Liver (tissue), 8 donors: ENCODE measurements at regions not wholly inside any gene's neighbourhood (a gene's known extent, or its start where the extent isn't known, plus 50 kb on each side); places are given as distances from the start of the nearest gene placed in this dataset.

Experiments used
- DNase-seq: peaks from one replicate; pipeline ENCODE4 v3.0.0-alpha.2; 2017; ENCODE audit warnings: low spot score
- H3K27ac ChIP-seq, 2 donors: one replicate each; pipeline ENCODE4 v1.7.0; 2013; ENCODE audit warnings: inconsistent platforms in 2 of 2, low read length in 2 of 2, control low read depth in 1 of 2, low read depth in 1 of 2, mild to moderate bottlenecking in 1 of 2
- H3K27me3 ChIP-seq, 4 donors: one replicate each; pipeline versions ENCODE4 v1.6.1 to v1.7.0; 2013; ENCODE audit warnings: low read length in 3 of 4, inconsistent platforms in 1 of 4, mild to moderate bottlenecking in 1 of 4, moderate library complexity in 1 of 4; ENCODE audit not compliant: control insufficient read depth in 4 of 4, insufficient read depth in 4 of 4
- H3K36me3 ChIP-seq, 4 donors: one replicate each; pipeline versions ENCODE4 v1.6.1 to v1.7.0; 2013; ENCODE audit warnings: low read length in 3 of 4, mild to moderate bottlenecking in 3 of 4, low read depth in 1 of 4, moderate library complexity in 1 of 4; ENCODE audit not compliant: control insufficient read depth in 4 of 4, insufficient read depth in 3 of 4
- H3K4me1 ChIP-seq, 4 donors: one replicate each; pipeline versions ENCODE4 v1.6.1 to v1.7.0; 2013; ENCODE audit warnings: low read length in 3 of 4, mild to moderate bottlenecking in 3 of 4, moderate library complexity in 1 of 4; ENCODE audit not compliant: control insufficient read depth in 4 of 4, insufficient read depth in 4 of 4
- H3K4me3 ChIP-seq, 3 donors: one replicate each; pipeline versions ENCODE4 v1.6.1 to v1.7.0; 2013; ENCODE audit warnings: low read length in 3 of 3, control low read depth in 1 of 3, low read depth in 1 of 3, mild to moderate bottlenecking in 1 of 3
- H3K9ac ChIP-seq, 2 donors: one replicate each; pipeline ENCODE4 v1.7.0; 2013; ENCODE audit warnings: low read length in 2 of 2, mild to moderate bottlenecking in 2 of 2, moderate library complexity in 2 of 2, control low read depth in 1 of 2, low read depth in 1 of 2
- H3K9me3 ChIP-seq, 4 donors: one replicate each; pipeline versions ENCODE4 v1.6.1 to v1.7.0; 2013; ENCODE audit warnings: low read length in 3 of 4; ENCODE audit not compliant: control insufficient read depth in 4 of 4
- EGR1 ChIP-seq, 2 donors: IDR thresholded peaks; 2 replicates each; pipeline ENCODE4 v1.6.1; 2016 to 2018; ENCODE audit warnings: antibody characterized with exemption in 2 of 2, low read depth in 2 of 2
- FOXA1 ChIP-seq: IDR thresholded peaks from 2 replicates; pipeline ENCODE4 v1.6.1; 2016; ENCODE audit warnings: antibody characterized with exemption
- FOXA2 ChIP-seq: IDR thresholded peaks from 2 replicates; pipeline ENCODE4 v1.6.1; 2016; ENCODE audit warnings: antibody characterized with exemption
- GABPA ChIP-seq, 2 donors: IDR thresholded peaks in 1 of 2; conservative IDR thresholded peaks in 1 of 2; 2 replicates each; pipeline ENCODE4 v1.6.1; 2016; ENCODE audit warnings: antibody characterized with exemption in 2 of 2, mild to moderate bottlenecking in 1 of 2, moderate library complexity in 1 of 2
- HNF4A ChIP-seq, 2 donors: conservative IDR thresholded peaks; 2 replicates each; pipeline ENCODE4 v1.6.1; 2016; ENCODE audit warnings: antibody characterized with exemption in 2 of 2, mild to moderate bottlenecking in 2 of 2
- JUND ChIP-seq, 2 donors: IDR thresholded peaks; 2 replicates each; pipeline ENCODE4 v1.6.1; 2016; ENCODE audit warnings: antibody characterized with exemption in 2 of 2
- MAX ChIP-seq: IDR thresholded peaks from 2 replicates; pipeline ENCODE4 v1.6.1; 2016; ENCODE audit warnings: antibody characterized with exemption
- NR2F2 ChIP-seq: IDR thresholded peaks from 2 replicates; pipeline ENCODE4 v1.6.1; 2016; ENCODE audit warnings: antibody characterized with exemption
- RAD21 ChIP-seq, 2 donors: IDR thresholded peaks; 2 replicates each; pipeline ENCODE4 v1.6.1; 2016; ENCODE audit warnings: antibody characterized with exemption in 2 of 2, mild to moderate bottlenecking in 2 of 2
- RXRA ChIP-seq, 2 donors: IDR thresholded peaks; 2 replicates each; pipeline ENCODE4 v1.6.1; 2017 to 2018; ENCODE audit warnings: antibody characterized with exemption in 2 of 2, mild to moderate bottlenecking in 1 of 2
- SP1 ChIP-seq: IDR thresholded peaks from 2 replicates; pipeline ENCODE4 v1.6.1; 2018; ENCODE audit warnings: antibody characterized with exemption, mild to moderate bottlenecking
- TAF1 ChIP-seq: conservative IDR thresholded peaks from 2 replicates; pipeline ENCODE4 v1.6.1; 2016; ENCODE audit warnings: antibody characterized with exemption, mild to moderate bottlenecking
- YY1 ChIP-seq: IDR thresholded peaks from 2 replicates; pipeline ENCODE4 v1.6.1; 2016; ENCODE audit warnings: antibody characterized with exemption, mild to moderate bottlenecking
- WGBS: extraction: QIAGEN DNeasy Blood & Tissue Kit; methylation state at CpG from one replicate; pipeline ENCODE4 v1.1.7; 2013; 5-methylcytosine and 5-hydroxymethylcytosine counted together
- TF ChIP-seq, protein P1 (sequence below): IDR thresholded peaks from 2 replicates; pipeline ENCODE4 v1.6.1; 2016; ENCODE audit warnings: antibody characterized with exemption
- TF ChIP-seq, protein P2 (sequence below): fragments of 150-350 bp; IDR thresholded peaks from 2 replicates; pipeline ENCODE4 v1.5.1; 2017; ENCODE audit warnings: improper control_type of control experiment, low read depth, low read length; ENCODE audit not compliant: missing input control
- TF ChIP-seq, protein P3 (sequence below): IDR thresholded peaks from 2 replicates; pipeline ENCODE4 v1.6.1; 2016; ENCODE audit warnings: antibody characterized with exemption
- donor health status: healthy.
- donor health status: healthy.
- donor health status: healthy.
- donor health status: healthy.
- donor health status: healthy.

- Histone ChIP-seq H3K36me3 (no peaks in the 10 kb centered on the region), H3K4me3 (no peak overlapping the region), H3K9ac (no peak overlapping the region), H3K27ac (no peak overlapping the region), H3K9me3 (no peaks in the 10 kb centered on the region), H3K27me3 (no peaks in the 10 kb centered on the region), H3K4me1 (peaks cover 1 to 15% (median 7%) of the 10 kb centered on the region in 4 donors)
- TF ChIP-seq YY1 (no peak), HNF4A (conservative IDR thresholded peaks at IDR 0.05) (no peak), RXRA (IDR thresholded peaks at IDR 0.05) (peak in 1 of 2 donors; percentile 8), SP1 (no peak)
- DNase-seq: no peak
- WGBS: 69% methylated on average over 1 of the region's 1 CpG
Measured at GRCh38 chr2:234852035-234852434, 99.8 kb upstream of the SH3BP4 start.

GRCh38 chr2:234851451-234851850, 100.4 kb upstream of the SH3BP4 start:
- H3K9ac ChIP-seq: no peak overlapping the region

GRCh38 chr2:234850818-234851217, 101.0 kb upstream of the SH3BP4 start:
- Histone ChIP-seq H3K9me3 (no peaks in the 10 kb centered on the region), H3K9ac (no peak overlapping the region), H3K36me3 (no peaks in the 10 kb centered on the region), H3K27ac (no peak overlapping the region), H3K4me3 (no peak overlapping the region), H3K4me1 (peaks cover 4 to 17% (median 12%) of the 10 kb centered on the region in 4 donors), H3K27me3 (no peaks in the 10 kb centered on the region)
- no peak for DNase-seq
- 92% methylated on average over 5 of the region's 5 CpGs for WGBS
- TF ChIP-seq, protein P1, sequence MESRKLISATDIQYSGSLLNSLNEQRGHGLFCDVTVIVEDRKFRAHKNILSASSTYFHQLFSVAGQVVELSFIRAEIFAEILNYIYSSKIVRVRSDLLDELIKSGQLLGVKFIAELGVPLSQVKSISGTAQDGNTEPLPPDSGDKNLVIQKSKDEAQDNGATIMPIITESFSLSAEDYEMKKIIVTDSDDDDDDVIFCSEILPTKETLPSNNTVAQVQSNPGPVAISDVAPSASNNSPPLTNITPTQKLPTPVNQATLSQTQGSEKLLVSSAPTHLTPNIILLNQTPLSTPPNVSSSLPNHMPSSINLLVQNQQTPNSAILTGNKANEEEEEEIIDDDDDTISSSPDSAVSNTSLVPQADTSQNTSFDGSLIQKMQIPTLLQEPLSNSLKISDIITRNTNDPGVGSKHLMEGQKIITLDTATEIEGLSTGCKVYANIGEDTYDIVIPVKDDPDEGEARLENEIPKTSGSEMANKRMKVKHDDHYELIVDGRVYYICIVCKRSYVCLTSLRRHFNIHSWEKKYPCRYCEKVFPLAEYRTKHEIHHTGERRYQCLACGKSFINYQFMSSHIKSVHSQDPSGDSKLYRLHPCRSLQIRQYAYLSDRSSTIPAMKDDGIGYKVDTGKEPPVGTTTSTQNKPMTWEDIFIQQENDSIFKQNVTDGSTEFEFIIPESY: no peak
- no peak for TF ChIP-seq EGR1 (IDR thresholded peaks at IDR 0.05; ENCODE audit: low read depth in 2 of 2)
- TF ChIP-seq FOXA2: no peak
- no peak for TF ChIP-seq JUND (IDR thresholded peaks at IDR 0.05)
- no peak for TF ChIP-seq RAD21 (IDR thresholded peaks at IDR 0.05)
- TF ChIP-seq GABPA (IDR thresholded peaks at IDR 0.05 in 1 of 2, conservative IDR thresholded peaks at IDR 0.05 in 1 of 2): no peak
- TF ChIP-seq, protein P2, sequence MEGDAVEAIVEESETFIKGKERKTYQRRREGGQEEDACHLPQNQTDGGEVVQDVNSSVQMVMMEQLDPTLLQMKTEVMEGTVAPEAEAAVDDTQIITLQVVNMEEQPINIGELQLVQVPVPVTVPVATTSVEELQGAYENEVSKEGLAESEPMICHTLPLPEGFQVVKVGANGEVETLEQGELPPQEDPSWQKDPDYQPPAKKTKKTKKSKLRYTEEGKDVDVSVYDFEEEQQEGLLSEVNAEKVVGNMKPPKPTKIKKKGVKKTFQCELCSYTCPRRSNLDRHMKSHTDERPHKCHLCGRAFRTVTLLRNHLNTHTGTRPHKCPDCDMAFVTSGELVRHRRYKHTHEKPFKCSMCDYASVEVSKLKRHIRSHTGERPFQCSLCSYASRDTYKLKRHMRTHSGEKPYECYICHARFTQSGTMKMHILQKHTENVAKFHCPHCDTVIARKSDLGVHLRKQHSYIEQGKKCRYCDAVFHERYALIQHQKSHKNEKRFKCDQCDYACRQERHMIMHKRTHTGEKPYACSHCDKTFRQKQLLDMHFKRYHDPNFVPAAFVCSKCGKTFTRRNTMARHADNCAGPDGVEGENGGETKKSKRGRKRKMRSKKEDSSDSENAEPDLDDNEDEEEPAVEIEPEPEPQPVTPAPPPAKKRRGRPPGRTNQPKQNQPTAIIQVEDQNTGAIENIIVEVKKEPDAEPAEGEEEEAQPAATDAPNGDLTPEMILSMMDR: no peak
- no peak for TF ChIP-seq RXRA (IDR thresholded peaks at IDR 0.05)
- no peak for TF ChIP-seq SP1
- TF ChIP-seq MAX: no peak

More at GRCh38 chr2:234851451-234851850, 100.4 kb upstream of the SH3BP4 start:
- H3K27ac ChIP-seq: no peak overlapping the region
- no peaks in the 10 kb centered on the region for H3K9me3 ChIP-seq
- no peaks in the 10 kb centered on the region for H3K36me3 ChIP-seq
- no peaks in the 10 kb centered on the region for H3K27me3 ChIP-seq
- no peak for DNase-seq
- WGBS: 88% methylated on average over 5 of the region's 5 CpGs
- TF ChIP-seq, protein P3, sequence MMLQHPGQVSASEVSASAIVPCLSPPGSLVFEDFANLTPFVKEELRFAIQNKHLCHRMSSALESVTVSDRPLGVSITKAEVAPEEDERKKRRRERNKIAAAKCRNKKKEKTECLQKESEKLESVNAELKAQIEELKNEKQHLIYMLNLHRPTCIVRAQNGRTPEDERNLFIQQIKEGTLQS: no peak
- TF ChIP-seq TAF1 (no peak), RAD21 (IDR thresholded peaks at IDR 0.05) (no peak), JUND (IDR thresholded peaks at IDR 0.05) (no peak), EGR1 (IDR thresholded peaks at IDR 0.05; ENCODE audit: low read depth in 2 of 2) (no peak), FOXA1 (no peak), NR2F2 (no peak), FOXA2 (no peak), MAX (no peak), SP1 (no peak)
- TF ChIP-seq, protein P1: no peak
- TF ChIP-seq, protein P2: no peak
- peaks cover 4 to 16% (median 10%) of the 10 kb centered on the region in 4 donors for H3K4me1 ChIP-seq
- no peak overlapping the region for H3K4me3 ChIP-seq
